Endodermal cell (in vitro differentiated cells): ENCODE measurements at regions not wholly inside any gene's neighbourhood (a gene's known extent, or its start where the extent isn't known, plus 50 kb on each side); places are given as distances from the start of the nearest gene placed in this dataset.

Source experiments
- DNase-seq: peaks from one replicate; pipeline ENCODE4 v3.0.0-alpha.2; 2017
- H3K27ac ChIP-seq: 2 replicates; pipeline ENCODE4 v1.5.1; 2013; ENCODE audit warnings: mild to moderate bottlenecking, low read depth, low read length, moderate library complexity
- H3K27me3 ChIP-seq: 2 replicates; pipeline ENCODE4 v1.6.1; 2013; ENCODE audit warnings: mild to moderate bottlenecking, low read length, moderate library complexity; ENCODE audit not compliant: insufficient read depth, control insufficient read depth, poor library complexity, severe bottlenecking
- H3K36me3 ChIP-seq: 2 replicates; pipeline ENCODE4 v1.7.0; 2013; ENCODE audit warnings: mild to moderate bottlenecking, low read length, moderate library complexity; ENCODE audit not compliant: control insufficient read depth, insufficient read depth
- H3K4me1 ChIP-seq: one replicate; pipeline ENCODE4 v1.7.0; 2013; ENCODE audit warnings: low read length; ENCODE audit not compliant: control insufficient read depth, insufficient read depth
- H3K4me3 ChIP-seq: 2 replicates; pipeline ENCODE4 v1.5.1; 2013; ENCODE audit warnings: mild to moderate bottlenecking, low read length, moderate library complexity
- H3K9ac ChIP-seq: 2 replicates; pipeline ENCODE4 v1.6.1; 2013; ENCODE audit warnings: mild to moderate bottlenecking, low read length, moderate library complexity; ENCODE audit not compliant: poor library complexity, severe bottlenecking; ENCODE audit errors: extremely low read depth
- H3K9me3 ChIP-seq: 2 replicates; pipeline ENCODE4 v1.6.1; 2013; ENCODE audit warnings: mild to moderate bottlenecking, low read length, moderate library complexity; ENCODE audit not compliant: control insufficient read depth
- H3K27ac Mint-ChIP-seq: 2 replicates; pipeline ENCODE4 v1.8.0; 2020; ENCODE audit warnings: mixed read lengths
- H3K27me3 Mint-ChIP-seq: 2 replicates; pipeline ENCODE4 v1.8.0; 2021; ENCODE audit warnings: mild to moderate bottlenecking, mixed read lengths; ENCODE audit not compliant: insufficient read depth
- H3K36me3 Mint-ChIP-seq: 2 replicates; pipeline ENCODE4 v1.8.0; 2020; ENCODE audit warnings: low read depth, mixed read lengths
- H3K4me1 Mint-ChIP-seq: 2 replicates; pipeline ENCODE4 v1.8.0; 2020; ENCODE audit warnings: mixed read lengths
- H3K4me3 Mint-ChIP-seq: 2 replicates; pipeline ENCODE4 v1.8.0; 2020; ENCODE audit warnings: mild to moderate bottlenecking, moderate library complexity, mixed read lengths
- H3K9me3 Mint-ChIP-seq: 2 replicates; pipeline ENCODE4 v1.8.0; 2020; ENCODE audit warnings: mild to moderate bottlenecking, mixed read lengths
- CTCF ChIP-seq: fragments of 200-600 bp; sonication (generic); conservative IDR thresholded peaks from 2 replicates; pipeline ENCODE4 v1.5.0; 2021; ENCODE audit warnings: antibody characterized with exemption, mild to moderate bottlenecking
- WGBS, 2 experiments: methylation state at CpG; one replicate each; pipeline versions ENCODE4 v1.1.5 to v1.1.7; 2013; ENCODE audit warnings: missing lambda C conversion rate in 2 of 2, mixed read lengths in 1 of 2; ENCODE audit not compliant: insufficient coverage in 1 of 2, insufficient read length in 1 of 2; 5-methylcytosine and 5-hydroxymethylcytosine counted together

- H3K27ac Mint-ChIP-seq: no peak overlapping the region
- TF ChIP-seq CTCF: no peak
- Histone ChIP-seq H3K9ac (no peak overlapping the region), H3K27me3 (no peaks in the 10 kb centered on the region), H3K4me1 (no peaks in the 10 kb centered on the region), H3K36me3 (no peaks in the 10 kb centered on the region), H3K9me3 (no peaks in the 10 kb centered on the region), H3K27ac (no peak overlapping the region), H3K4me3 (no peak overlapping the region)
- no peaks in the 10 kb centered on the region for H3K9me3 Mint-ChIP-seq
- DNase-seq: no peak
- H3K27me3 Mint-ChIP-seq: no peaks in the 10 kb centered on the region
- H3K4me1 Mint-ChIP-seq: no peaks in the 10 kb centered on the region
- no peaks in the 10 kb centered on the region for H3K36me3 Mint-ChIP-seq
- H3K4me3 Mint-ChIP-seq: no peak overlapping the region
- WGBS, 2 experiments: 93% methylated on average over 1 of the region's 1 CpG; no CpG with 5 or more reads in 1 of the 2 experiments
These were observed 1287.6 kb downstream of the STIM2 start for GRCh38 chr4:28148221-28148620.

GRCh38 chr4:28149762-28150161, 1289.1 kb downstream of the STIM2 start:
- H3K4me1 Mint-ChIP-seq: no peaks in the 10 kb centered on the region
- DNase-seq: no peak
- Histone ChIP-seq H3K36me3 (no peaks in the 10 kb centered on the region), H3K9me3 (no peaks in the 10 kb centered on the region), H3K27me3 (no peaks in the 10 kb centered on the region), H3K9ac (no peak overlapping the region), H3K4me1 (no peaks in the 10 kb centered on the region), H3K27ac (no peak overlapping the region), H3K4me3 (no peak overlapping the region)
- H3K27me3 Mint-ChIP-seq: peaks cover under 1% of the 10 kb centered on the region
- no peak overlapping the region for H3K4me3 Mint-ChIP-seq
- no peaks in the 10 kb centered on the region for H3K9me3 Mint-ChIP-seq
- TF ChIP-seq CTCF: no peak
- H3K27ac Mint-ChIP-seq: no peak overlapping the region
- H3K36me3 Mint-ChIP-seq: no peaks in the 10 kb centered on the region
- WGBS, 2 experiments: 92 to 100% methylated on average over 2 to 3 of the region's 3 CpGs

GRCh38 chr4:28151314-28151713, 1290.7 kb downstream of the STIM2 start:
- Mint-ChIP-seq H3K27ac (no peak overlapping the region), H3K4me3 (no peak overlapping the region), H3K9me3 (no peaks in the 10 kb centered on the region), H3K36me3 (no peaks in the 10 kb centered on the region), H3K27me3 (peaks cover 1% of the 10 kb centered on the region), H3K4me1 (no peaks in the 10 kb centered on the region)
- H3K36me3 ChIP-seq: no peaks in the 10 kb centered on the region
- H3K4me3 ChIP-seq: no peak overlapping the region
- no peak for DNase-seq
- no peak for TF ChIP-seq CTCF
- no peak overlapping the region for H3K27ac ChIP-seq
- H3K9ac ChIP-seq: no peak overlapping the region
- no peaks in the 10 kb centered on the region for H3K4me1 ChIP-seq
- no peaks in the 10 kb centered on the region for H3K27me3 ChIP-seq
- no peaks in the 10 kb centered on the region for H3K9me3 ChIP-seq
